Endothelial cell (in vitro differentiated cells): ENCODE measurements at regions not wholly inside any gene's neighbourhood (a gene's known extent, or its start where the extent isn't known, plus 50 kb on each side); places are given as distances from the start of the nearest gene placed in this dataset.

Experiments
- DNase-seq: peaks from one replicate; pipeline ENCODE4 v3.0.0; 2021; ENCODE audit warnings: low spot score
- H3K27ac Mint-ChIP-seq: one replicate; pipeline ENCODE4 v1.8.0; 2021; ENCODE audit warnings: mixed read lengths, inconsistent platforms; ENCODE audit not compliant: unreplicated experiment
- H3K27me3 Mint-ChIP-seq: one replicate; pipeline ENCODE4 v1.8.0; 2021; ENCODE audit warnings: mild to moderate bottlenecking, moderate library complexity, mixed read lengths, inconsistent platforms; ENCODE audit not compliant: unreplicated experiment
- H3K36me3 Mint-ChIP-seq: one replicate; pipeline ENCODE4 v1.8.0; 2021; ENCODE audit warnings: mild to moderate bottlenecking, low read depth, mixed read lengths, inconsistent platforms; ENCODE audit not compliant: unreplicated experiment
- H3K4me1 Mint-ChIP-seq: one replicate; pipeline ENCODE4 v1.8.0; 2021; ENCODE audit warnings: mild to moderate bottlenecking, mixed read lengths, inconsistent platforms; ENCODE audit not compliant: unreplicated experiment
- H3K4me3 Mint-ChIP-seq: one replicate; pipeline ENCODE4 v1.8.0; 2021; ENCODE audit warnings: mild to moderate bottlenecking, mixed read lengths, inconsistent platforms; ENCODE audit not compliant: unreplicated experiment
- H3K9me3 Mint-ChIP-seq: one replicate; pipeline ENCODE4 v1.8.0; 2021; ENCODE audit warnings: mixed read lengths, inconsistent platforms; ENCODE audit not compliant: unreplicated experiment
- CTCF ChIP-seq: fragments of 200-600 bp; sonication (generic); IDR thresholded peaks from one replicate; pipeline ENCODE4 v1.5.0; 2021; ENCODE audit warnings: antibody characterized with exemption; ENCODE audit not compliant: unreplicated experiment

- DNase-seq, result no peak
- H3K27me3 Mint-ChIP-seq, result peaks cover 1% of the 10 kb centered on the region
- H3K4me1 Mint-ChIP-seq, result no peaks in the 10 kb centered on the region
- no peak overlapping the region for H3K27ac Mint-ChIP-seq
- no peaks in the 10 kb centered on the region for H3K9me3 Mint-ChIP-seq
- TF ChIP-seq CTCF, result no peak
- no peak overlapping the region for H3K4me3 Mint-ChIP-seq
- no peaks in the 10 kb centered on the region for H3K36me3 Mint-ChIP-seq
Observed at GRCh38 chr16:48852458-48852857, 242.5 kb upstream of the N4BP1 start.

- Mint-ChIP-seq H3K4me3 (no peak overlapping the region), H3K4me1 (no peaks in the 10 kb centered on the region), H3K27me3 (peaks cover 1% of the 10 kb centered on the region), H3K27ac (no peak overlapping the region), H3K9me3 (no peaks in the 10 kb centered on the region), H3K36me3 (no peaks in the 10 kb centered on the region)
- TF ChIP-seq CTCF, result no peak
- no peak for DNase-seq
Observed at GRCh38 chr16:48850097-48850770, 240.3 kb upstream of the N4BP1 start.

- no peak overlapping the region for H3K4me3 Mint-ChIP-seq
- H3K9me3 Mint-ChIP-seq, result no peaks in the 10 kb centered on the region
- H3K27me3 Mint-ChIP-seq, result no peaks in the 10 kb centered on the region
- no peak for DNase-seq
- TF ChIP-seq CTCF, result no peak
- no peaks in the 10 kb centered on the region for H3K4me1 Mint-ChIP-seq
- H3K36me3 Mint-ChIP-seq, result no peaks in the 10 kb centered on the region
- H3K27ac Mint-ChIP-seq, result no peak overlapping the region
Observed at GRCh38 chr16:48846277-48846676, 236.3 kb upstream of the N4BP1 start.

GRCh38 chr16:48845261-48845660, 235.3 kb upstream of the N4BP1 start:
- H3K4me3 Mint-ChIP-seq, result no peak overlapping the region
- H3K27ac Mint-ChIP-seq, result no peak overlapping the region
- TF ChIP-seq CTCF, result no peak
- no peaks in the 10 kb centered on the region for H3K4me1 Mint-ChIP-seq
- no peaks in the 10 kb centered on the region for H3K36me3 Mint-ChIP-seq
- no peaks in the 10 kb centered on the region for H3K27me3 Mint-ChIP-seq
- no peaks in the 10 kb centered on the region for H3K9me3 Mint-ChIP-seq
- DNase-seq, result no peak

GRCh38 chr16:48838349-48838748, 228.4 kb upstream of the N4BP1 start:
- Mint-ChIP-seq H3K27me3 (peaks cover 2% of the 10 kb centered on the region), H3K36me3 (no peaks in the 10 kb centered on the region), H3K4me1 (peaks cover 6% of the 10 kb centered on the region), H3K9me3 (no peaks in the 10 kb centered on the region), H3K27ac (no peak overlapping the region), H3K4me3 (no peak overlapping the region)
- no peak for TF ChIP-seq CTCF
- DNase-seq, result no peak
